Nephron progenitor cell (in vitro differentiated cells): ENCODE measurements at regions not wholly inside any gene's neighbourhood (a gene's known extent, or its start where the extent isn't known, plus 50 kb on each side); places are given as distances from the start of the nearest gene placed in this dataset.
A peak's percentile ranks its signal among the peaks of the same experiment; 100 is the strongest.

Source experiments
- DNase-seq: peaks from one replicate; pipeline ENCODE4 v3.0.0; 2021
- H3K27ac Mint-ChIP-seq: 2 replicates; pipeline ENCODE4 v1.8.0; 2021; ENCODE audit warnings: mild to moderate bottlenecking, moderate library complexity, mixed read lengths
- H3K27me3 Mint-ChIP-seq: 2 replicates; pipeline ENCODE4 v1.8.0; 2021; ENCODE audit warnings: mild to moderate bottlenecking, low read depth, mixed read lengths; ENCODE audit not compliant: poor library complexity
- H3K36me3 Mint-ChIP-seq: 2 replicates; pipeline ENCODE4 v1.8.0; 2021; ENCODE audit warnings: low read depth, mixed read lengths
- H3K4me1 Mint-ChIP-seq: 2 replicates; pipeline ENCODE4 v1.8.0; 2021; ENCODE audit warnings: mixed read lengths
- H3K4me3 Mint-ChIP-seq: 2 replicates; pipeline ENCODE4 v1.8.0; 2021; ENCODE audit warnings: mild to moderate bottlenecking, moderate library complexity, mixed read lengths
- H3K9me3 Mint-ChIP-seq: 2 replicates; pipeline ENCODE4 v1.8.0; 2021; ENCODE audit warnings: mild to moderate bottlenecking, moderate library complexity, mixed read lengths
- TF ChIP-seq, protein P1 (sequence below): fragments of 200-600 bp; sonication (generic); IDR thresholded peaks from 2 replicates; pipeline ENCODE4 v1.5.0; 2021; ENCODE audit warnings: antibody characterized with exemption

DNA sequence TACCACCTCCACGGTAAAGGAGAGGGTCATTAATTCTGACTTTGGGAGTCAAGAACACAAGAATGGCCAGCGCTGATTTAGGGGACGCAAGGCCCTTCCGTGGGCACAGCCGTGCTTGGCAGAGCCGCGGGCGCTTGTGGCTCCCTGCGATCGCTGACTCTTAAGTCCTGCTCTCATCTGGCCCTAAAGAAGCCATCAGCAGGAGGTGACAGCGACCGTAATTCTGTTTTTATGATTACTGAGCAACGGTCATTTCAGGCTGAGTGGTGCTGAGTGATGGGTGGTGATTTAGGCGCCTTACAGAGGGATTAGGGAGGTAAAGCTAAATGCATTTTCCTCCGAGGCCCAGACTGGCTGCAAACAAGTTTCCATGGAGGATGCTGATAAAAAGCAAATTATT is 364.6 kb upstream of the SULF2 start:
- Mint-ChIP-seq H3K27me3 (peaks cover 13% of the 10 kb centered on the region), H3K27ac (no peak overlapping the region), H3K36me3 (no peaks in the 10 kb centered on the region), H3K4me3 (no peak overlapping the region), H3K4me1 (peaks cover 63% of the 10 kb centered on the region), H3K9me3 (peaks cover 4% of the 10 kb centered on the region)
- peak; percentile 21 for DNase-seq
- TF ChIP-seq, protein P1, sequence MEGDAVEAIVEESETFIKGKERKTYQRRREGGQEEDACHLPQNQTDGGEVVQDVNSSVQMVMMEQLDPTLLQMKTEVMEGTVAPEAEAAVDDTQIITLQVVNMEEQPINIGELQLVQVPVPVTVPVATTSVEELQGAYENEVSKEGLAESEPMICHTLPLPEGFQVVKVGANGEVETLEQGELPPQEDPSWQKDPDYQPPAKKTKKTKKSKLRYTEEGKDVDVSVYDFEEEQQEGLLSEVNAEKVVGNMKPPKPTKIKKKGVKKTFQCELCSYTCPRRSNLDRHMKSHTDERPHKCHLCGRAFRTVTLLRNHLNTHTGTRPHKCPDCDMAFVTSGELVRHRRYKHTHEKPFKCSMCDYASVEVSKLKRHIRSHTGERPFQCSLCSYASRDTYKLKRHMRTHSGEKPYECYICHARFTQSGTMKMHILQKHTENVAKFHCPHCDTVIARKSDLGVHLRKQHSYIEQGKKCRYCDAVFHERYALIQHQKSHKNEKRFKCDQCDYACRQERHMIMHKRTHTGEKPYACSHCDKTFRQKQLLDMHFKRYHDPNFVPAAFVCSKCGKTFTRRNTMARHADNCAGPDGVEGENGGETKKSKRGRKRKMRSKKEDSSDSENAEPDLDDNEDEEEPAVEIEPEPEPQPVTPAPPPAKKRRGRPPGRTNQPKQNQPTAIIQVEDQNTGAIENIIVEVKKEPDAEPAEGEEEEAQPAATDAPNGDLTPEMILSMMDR = no peak

DNA sequence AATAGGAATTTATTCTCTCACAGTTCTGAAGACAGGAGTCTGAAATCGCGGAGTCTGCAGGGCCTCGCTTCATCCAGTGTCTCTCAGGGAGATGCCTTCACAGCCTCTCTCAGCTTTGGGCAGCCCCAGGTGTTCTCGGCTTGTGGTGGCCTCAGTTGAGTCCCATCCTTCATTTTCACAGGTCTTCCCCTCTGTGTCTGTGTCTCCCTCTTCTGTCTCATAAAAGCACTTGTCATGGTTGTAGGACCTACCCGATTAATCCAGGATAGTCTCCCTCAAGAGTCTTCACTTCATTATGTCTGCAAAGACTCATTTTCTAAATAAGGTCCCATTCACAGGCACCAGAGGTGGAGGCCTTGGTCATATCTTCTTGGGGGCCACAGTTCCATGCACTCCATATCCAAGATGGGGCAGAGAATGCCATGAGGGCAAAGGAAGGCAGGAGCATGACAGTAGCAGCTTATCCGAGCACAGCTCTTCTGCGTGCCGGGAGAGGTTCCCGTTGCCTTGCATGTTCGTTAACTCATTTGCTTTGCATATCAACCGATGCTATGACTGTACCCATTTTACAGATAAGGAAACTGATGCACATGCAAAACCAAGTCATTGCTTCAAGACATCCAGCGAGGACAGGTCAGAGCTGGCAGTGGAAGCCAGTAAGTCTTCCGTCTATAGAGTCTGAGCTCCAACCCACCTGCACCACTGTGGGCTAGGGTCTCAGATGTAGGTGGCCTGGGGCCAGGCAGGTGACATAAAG is 363.8 kb upstream of the SULF2 start:
- Mint-ChIP-seq H3K27me3 (peaks cover 13% of the 10 kb centered on the region), H3K27ac (no peak overlapping the region), H3K9me3 (no peaks in the 10 kb centered on the region), H3K4me1 (peaks cover 59% of the 10 kb centered on the region), H3K36me3 (no peaks in the 10 kb centered on the region), H3K4me3 (peak overlapping the region; percentile 9)
- DNase-seq = no peak
- TF ChIP-seq, protein P1 = no peak

DNA sequence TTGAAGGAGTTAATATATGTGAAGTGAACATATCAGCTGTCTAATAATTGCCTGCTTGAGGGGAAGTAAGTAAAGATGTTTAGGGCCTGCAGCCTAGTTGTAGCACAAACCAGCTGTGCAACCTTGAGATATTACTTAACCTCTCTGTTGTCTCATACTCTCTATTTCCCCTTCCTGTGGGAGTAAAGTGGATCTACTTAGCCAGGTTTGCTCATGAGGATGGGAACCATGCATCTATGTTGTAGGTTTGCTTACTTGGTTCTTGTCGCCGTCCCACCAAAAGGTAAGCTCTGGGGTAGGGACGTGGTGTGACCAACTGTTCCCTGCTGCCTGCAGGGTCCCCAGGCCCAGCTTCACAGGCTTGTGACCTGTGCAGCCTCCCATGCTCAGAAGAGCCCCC is 362.7 kb upstream of the SULF2 start:
- DNase-seq = no peak

DNA sequence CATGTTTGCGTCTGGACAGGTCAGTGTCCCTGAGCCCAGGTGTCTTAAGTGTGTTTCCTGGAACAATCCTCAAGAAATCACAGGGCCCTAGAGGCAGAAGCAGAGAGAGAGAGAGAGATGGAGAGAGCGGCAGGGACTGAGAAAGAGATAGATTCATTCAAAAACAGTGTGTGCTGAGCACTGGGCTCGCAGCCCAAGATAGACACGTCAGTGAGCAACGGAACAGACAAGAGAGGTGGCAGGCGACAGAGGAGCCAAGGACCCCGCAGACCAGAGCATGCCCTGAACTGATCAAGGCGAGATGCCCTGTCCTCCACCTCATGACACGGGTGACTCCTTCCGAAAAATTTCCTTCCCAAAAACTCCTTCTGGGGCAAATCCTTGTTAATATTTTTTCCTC is 362.0 kb upstream of the SULF2 start:
- peaks cover 58% of the 10 kb centered on the region for H3K4me1 Mint-ChIP-seq
- no peak for DNase-seq
- H3K4me3 Mint-ChIP-seq = no peak overlapping the region
- no peaks in the 10 kb centered on the region for H3K36me3 Mint-ChIP-seq
- H3K9me3 Mint-ChIP-seq = no peaks in the 10 kb centered on the region
- TF ChIP-seq, protein P1 = no peak
- H3K27ac Mint-ChIP-seq = peak overlapping the region; percentile 96
- H3K27me3 Mint-ChIP-seq = peaks cover 10% of the 10 kb centered on the region

More for the DNA sequence above, 362.7 kb upstream of the SULF2 start:
- Mint-ChIP-seq H3K27ac (no peak overlapping the region), H3K4me3 (no peak overlapping the region), H3K9me3 (no peaks in the 10 kb centered on the region), H3K27me3 (peaks cover 13% of the 10 kb centered on the region), H3K4me1 (peaks cover 53% of the 10 kb centered on the region), H3K36me3 (no peaks in the 10 kb centered on the region)
- TF ChIP-seq, protein P1 = no peak

DNA sequence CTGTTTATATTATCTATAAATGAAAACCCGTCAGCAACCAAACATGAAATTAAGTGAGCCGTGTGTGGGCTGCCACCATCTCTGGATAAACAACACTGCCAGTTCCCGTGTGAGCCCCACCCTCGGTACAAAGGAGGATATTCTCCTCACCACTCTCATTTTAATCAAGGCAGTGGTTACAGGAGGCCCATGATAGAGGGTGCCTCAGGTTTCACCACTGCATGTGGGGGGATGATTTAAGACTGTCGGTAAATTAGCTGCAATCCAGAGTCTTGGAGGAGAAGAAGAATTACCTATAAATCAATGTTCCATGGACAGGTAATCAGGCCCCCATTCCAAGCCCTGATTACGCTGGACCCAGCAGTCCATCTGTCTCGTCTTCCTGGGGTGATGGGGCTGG is 361.6 kb upstream of the SULF2 start:
- Mint-ChIP-seq H3K27ac (peak overlapping the region; percentile 96), H3K9me3 (peaks cover under 1% of the 10 kb centered on the region), H3K4me1 (peaks cover 61% of the 10 kb centered on the region), H3K4me3 (no peak overlapping the region), H3K27me3 (peaks cover 10% of the 10 kb centered on the region), H3K36me3 (no peaks in the 10 kb centered on the region)
- TF ChIP-seq, protein P1 = no peak
- DNase-seq = peak; percentile 20

DNA sequence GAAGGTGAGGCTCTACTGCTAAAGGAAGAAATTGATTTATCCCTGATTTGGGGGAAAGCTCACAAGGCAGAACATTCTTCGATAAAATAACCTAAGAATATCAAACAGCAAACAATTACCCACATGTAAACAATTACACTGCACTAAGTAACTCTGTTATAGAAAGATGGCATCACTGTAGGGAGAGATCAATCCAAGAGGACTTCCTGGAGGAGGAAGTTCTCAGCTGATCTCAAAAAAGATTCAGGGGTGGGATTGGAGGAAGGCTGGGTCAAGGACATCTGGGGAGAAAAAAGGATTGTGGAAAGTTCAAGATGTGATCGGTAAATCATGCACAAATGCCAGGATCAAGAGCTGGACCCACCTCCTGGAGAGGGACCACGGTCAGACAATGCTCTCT is 361.0 kb upstream of the SULF2 start:
- DNase-seq = no peak
- H3K9me3 Mint-ChIP-seq = peaks cover 6% of the 10 kb centered on the region
- H3K27me3 Mint-ChIP-seq = peaks cover 14% of the 10 kb centered on the region
- H3K36me3 Mint-ChIP-seq = no peaks in the 10 kb centered on the region
- H3K4me1 Mint-ChIP-seq = peaks cover 56% of the 10 kb centered on the region
- peak overlapping the region; percentile 18 for H3K4me3 Mint-ChIP-seq
- TF ChIP-seq, protein P1 = no peak
- no peak overlapping the region for H3K27ac Mint-ChIP-seq
